ENCODE measurements at regions not wholly inside any gene's neighbourhood (a gene's known extent, or its start where the extent isn't known, plus 50 kb on each side); places are given as distances from the start of the nearest gene placed in this dataset.

DNA sequence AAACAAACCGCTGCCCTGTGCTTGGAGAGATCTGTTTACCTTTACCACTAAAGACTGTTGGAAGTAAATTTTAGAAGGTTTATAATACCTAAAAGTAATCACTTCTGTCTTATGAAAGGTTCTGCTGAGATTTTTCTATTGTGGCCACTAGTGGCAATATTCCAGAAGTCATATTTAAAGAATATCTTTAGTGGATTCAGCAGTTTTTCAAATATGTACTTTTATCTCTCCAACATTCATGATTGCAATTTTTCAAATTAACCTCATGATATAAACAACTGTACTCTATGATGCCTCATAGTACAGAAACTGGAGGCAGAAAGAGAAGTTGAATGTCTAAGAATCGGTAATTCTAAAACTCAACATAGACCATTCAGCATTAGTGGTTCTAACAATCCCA lies 53.2 kb upstream of the USPL1 start:
- H3K4me3 ChIP-seq (ENCODE audit: low read depth, low read length) = no peak overlapping the region
- TF ChIP-seq, protein P1, sequence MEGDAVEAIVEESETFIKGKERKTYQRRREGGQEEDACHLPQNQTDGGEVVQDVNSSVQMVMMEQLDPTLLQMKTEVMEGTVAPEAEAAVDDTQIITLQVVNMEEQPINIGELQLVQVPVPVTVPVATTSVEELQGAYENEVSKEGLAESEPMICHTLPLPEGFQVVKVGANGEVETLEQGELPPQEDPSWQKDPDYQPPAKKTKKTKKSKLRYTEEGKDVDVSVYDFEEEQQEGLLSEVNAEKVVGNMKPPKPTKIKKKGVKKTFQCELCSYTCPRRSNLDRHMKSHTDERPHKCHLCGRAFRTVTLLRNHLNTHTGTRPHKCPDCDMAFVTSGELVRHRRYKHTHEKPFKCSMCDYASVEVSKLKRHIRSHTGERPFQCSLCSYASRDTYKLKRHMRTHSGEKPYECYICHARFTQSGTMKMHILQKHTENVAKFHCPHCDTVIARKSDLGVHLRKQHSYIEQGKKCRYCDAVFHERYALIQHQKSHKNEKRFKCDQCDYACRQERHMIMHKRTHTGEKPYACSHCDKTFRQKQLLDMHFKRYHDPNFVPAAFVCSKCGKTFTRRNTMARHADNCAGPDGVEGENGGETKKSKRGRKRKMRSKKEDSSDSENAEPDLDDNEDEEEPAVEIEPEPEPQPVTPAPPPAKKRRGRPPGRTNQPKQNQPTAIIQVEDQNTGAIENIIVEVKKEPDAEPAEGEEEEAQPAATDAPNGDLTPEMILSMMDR (IDR thresholded peaks at IDR 0.05; ENCODE audit: low read depth, low read length) = no peak
- in situ Hi-C loops (cut with HindIII; ENCODE audit: low sequenced_read_pairs) = no loop called here
- no peak for DNase-seq (ENCODE audit: low read depth, low spot score)

DNA sequence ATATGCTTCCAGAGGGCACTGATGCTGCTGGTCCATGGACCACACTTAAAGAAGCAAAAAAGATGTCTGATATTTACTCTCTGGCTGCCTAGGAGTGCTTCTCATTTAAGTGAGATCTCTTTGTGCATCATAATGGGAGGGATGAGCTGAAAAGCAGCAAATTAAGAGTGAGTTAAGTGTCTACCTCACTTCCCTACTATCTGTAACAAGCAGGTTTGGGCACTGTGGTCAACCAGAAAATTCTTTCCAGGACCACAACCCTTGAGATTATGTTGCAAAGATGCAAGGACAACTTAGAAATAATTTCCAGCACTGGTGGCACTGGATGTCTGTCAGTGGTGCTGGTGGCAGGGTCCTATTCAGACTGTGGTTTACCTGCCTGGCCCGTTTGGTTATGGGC lies 52.1 kb upstream of the USPL1 start:
- no peak for DNase-seq (ENCODE audit: low read depth, low spot score)
- H3K4me3 ChIP-seq (ENCODE audit: low read depth, low read length) = no peak overlapping the region
- in situ Hi-C loops (cut with HindIII; ENCODE audit: low sequenced_read_pairs) = no loop called here
- TF ChIP-seq, protein P1 (IDR thresholded peaks at IDR 0.05; ENCODE audit: low read depth, low read length) = no peak

DNA sequence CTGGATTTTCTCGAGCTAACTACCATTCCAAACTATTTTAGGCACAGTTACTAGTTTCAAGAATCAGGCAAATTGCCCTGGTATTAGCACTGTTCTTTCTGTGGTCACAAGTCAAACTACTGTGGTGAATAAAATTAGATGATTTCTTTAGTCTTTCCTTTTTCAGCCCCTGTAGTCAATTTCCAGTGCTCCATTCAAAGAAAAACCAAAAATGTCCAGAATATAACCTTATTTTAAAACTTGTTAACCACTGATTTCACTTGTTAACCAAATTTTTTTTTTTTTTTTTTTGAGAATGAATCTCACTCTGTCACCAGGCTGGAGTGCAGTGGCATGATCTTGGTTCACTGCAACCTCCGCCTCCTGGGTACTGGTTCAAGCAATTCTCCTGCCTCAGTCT lies 50.6 kb upstream of the USPL1 start:
- no peak for DNase-seq (ENCODE audit: low read depth, low spot score)
- TF ChIP-seq, protein P1 (IDR thresholded peaks at IDR 0.05; ENCODE audit: low read depth, low read length) = no peak
- H3K4me3 ChIP-seq (ENCODE audit: low read depth, low read length) = no peak overlapping the region
- in situ Hi-C loops (cut with HindIII; ENCODE audit: low sequenced_read_pairs) = no loop called here
